HG03521 (cell line): ENCODE measurements at regions not wholly inside any gene's neighbourhood (a gene's known extent, or its start where the extent isn't known, plus 50 kb on each side); places are given as distances from the start of the nearest gene placed in this dataset.

Source experiments
- ATAC-seq: cut with Tn5 transposase; IDR thresholded peaks from one replicate; pipeline ENCODE4 v1.9.1; 2021; ENCODE audit warnings: mild to moderate bottlenecking, moderate library complexity; ENCODE audit not compliant: unreplicated experiment

DNA sequence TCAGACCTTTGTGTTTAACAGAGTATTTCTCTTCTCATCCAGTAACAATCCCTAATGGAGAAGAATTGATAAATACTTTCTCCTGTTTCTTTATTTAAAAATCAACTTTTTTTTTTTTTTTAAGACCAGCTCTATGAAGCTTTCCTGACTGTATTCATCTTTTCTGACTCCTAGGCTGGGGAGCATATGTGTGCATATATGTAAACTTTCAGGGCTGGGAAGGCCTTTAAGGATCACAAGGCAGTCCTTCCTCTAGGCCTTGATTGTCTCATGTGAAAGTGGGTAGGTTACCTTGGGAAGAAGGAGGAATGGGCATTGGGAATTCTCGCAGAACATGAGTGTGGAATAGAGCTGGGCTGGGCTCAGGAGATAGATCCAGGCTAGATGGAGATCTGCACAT is 292.9 kb upstream of the SALL1 start:
- no peak for ATAC-seq

GRCh38 chr16:51442141-51442870 is 291.2 kb upstream of the SALL1 start:
- no peak for ATAC-seq

DNA sequence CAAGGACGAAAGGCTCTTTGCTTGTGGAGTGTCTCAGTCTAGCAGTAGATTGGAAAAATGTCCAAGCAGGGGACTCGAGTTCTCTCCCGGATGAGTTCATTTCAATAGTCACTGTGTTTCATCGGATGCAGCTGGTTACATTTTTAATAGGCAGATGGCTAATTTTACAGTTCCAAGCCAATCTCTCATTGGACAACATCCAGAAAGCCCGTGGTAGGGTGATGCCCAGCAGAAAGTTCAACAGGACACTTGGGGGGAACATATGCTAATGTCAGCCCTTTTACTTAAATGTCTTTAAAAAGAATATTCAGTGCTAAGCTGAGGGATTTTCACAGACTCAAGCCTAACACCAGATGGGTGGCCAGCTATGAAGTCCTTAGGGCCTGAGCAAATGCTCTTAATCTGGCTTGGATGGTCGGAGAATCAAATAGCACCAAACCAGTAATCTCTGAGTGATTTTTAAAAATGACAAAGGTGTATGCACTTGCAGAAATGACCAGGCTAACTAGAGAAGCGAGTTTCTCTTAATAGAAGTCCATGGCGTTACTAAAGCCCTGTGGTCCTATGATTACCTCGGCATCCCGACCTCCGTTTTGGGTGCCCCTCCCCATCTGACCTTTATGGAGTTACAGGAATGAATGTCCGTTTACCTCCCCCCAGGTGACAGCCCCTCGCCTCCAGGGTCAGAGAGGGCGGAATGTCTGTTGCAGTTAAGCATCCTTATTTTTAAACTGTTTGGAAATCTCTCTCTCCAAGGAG is 289.2 kb upstream of the SALL1 start:
- no peak for ATAC-seq

- no peak for ATAC-seq
Observed at GRCh38 chr16:51439271-51439670, 288.2 kb upstream of the SALL1 start.

GRCh38 chr16:51436742-51437141 is 285.7 kb upstream of the SALL1 start:
- no peak for ATAC-seq

- ATAC-seq: no peak
Observed at GRCh38 chr16:51434567-51435198, 283.6 kb upstream of the SALL1 start.

DNA sequence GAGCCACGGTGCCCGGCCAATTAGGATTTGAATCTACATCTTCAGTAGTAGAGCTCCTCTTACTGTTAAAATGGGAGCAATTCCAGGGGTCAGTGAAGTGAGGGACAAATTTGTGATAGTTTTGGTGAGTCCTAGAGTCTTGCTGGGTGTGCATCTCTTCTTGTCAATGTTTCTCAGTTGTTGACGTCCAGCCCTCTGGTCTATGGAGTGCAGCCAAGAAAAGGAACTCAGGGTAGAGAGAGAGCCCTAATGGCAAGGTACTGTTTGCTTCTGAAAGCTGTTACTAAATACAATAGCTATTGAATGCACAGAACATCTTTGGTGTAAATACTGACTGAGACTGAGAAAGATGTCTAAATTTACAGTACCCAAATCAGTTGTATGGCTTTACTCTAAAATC is 282.5 kb upstream of the SALL1 start:
- no peak for ATAC-seq

DNA sequence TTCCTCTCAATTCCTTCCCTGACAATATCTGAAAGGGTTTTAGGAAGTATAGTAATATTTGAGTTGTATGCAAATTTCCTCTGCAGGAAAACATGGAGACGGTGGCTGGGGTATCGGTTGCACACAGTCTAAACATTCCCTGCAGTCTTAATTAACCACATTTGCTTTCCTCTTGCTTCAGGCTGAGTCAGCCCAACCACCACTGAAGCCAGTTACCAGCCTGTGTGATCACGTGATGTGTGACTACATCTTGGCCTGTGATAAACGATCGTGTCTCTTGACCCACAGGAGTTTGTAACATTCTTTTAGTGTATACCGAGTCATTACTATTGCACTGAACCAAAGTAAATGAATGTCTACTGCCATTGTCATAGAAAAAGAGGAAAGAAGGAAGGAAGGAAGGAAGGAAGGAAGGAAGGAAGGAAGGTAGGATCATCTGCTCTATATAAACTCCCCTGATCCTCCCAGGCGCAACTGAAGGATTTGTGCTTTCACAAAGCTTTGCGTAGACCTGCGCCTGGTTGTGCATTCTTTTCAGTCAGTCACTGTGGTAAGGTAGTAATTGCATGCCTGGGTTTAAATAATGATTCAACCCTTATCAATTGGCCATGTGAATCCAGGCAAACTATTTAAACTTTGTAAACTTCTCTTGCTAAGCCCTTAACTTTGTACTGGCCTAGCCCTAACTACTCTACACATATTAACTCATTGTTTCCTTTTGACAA is 280.6 kb upstream of the SALL1 start:
- no peak for ATAC-seq

DNA sequence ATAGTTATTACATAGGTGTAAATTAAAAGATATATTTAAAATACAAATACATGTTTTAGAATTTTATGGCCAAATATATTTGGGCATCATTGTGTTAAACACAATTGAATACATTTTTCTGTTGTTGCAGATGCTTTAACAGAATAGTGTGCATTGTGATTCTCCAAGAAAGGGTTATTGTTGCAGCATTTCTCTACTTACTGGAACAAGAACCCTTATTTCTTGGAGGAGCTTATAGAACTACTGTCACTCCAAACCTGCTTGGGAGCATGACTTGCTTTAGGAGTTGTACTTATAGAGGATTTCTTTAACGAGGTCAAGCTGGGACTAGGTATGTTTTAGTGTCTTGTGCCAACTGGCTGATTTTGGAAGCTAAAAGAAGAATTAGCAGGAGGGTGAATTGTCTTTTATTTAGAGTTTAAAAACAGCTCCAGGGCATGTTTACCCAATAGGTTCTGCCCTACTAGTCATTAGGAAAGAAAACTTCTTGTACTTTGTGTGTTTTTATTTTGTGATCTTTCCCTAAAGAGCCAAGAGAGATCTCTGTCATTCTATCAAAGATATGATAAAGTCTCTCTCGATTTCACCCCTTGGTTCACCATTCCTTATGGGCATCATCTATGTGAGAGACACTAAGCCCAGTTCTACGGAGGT is 279.8 kb upstream of the SALL1 start:
- ATAC-seq: no peak

DNA sequence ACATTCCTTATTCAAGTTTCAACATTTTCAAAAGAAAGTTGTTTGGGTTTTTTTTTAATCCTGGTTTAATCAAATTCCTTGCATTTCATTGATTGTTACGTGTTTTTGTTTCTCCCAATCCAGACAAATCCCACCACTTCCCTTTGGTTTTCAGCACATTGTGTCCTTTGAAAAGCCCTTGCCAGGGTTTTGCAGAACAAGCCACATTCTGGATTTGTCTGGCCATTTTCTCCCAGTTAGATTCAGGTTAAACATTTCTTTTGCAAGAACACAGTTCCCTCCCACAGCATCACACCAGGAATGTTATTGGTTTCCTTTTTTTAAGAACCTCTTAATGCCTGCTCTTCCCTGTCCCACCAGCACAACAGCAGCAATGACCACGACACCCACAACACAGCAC is 278.0 kb upstream of the SALL1 start:
- ATAC-seq: no peak

DNA sequence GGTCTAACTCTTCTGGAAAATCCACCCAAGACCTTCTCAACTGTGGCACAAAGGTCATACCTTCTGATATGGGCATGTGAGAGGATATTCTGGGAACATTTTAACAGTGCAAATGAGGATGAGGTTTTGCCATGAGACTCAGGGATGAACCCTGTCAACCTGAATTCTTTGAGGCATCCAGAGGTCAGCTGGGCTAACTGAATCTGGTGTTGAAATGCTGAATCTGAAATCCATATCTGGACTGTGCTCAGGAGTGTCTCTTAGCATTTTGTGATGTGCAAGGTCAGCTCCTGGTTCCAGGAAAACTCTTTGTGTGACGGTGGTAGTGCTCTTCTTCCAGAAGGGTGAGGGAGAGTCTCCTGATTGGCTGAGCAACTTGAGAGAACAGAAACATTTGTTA is 276.0 kb upstream of the SALL1 start:
- ATAC-seq: no peak

- no peak for ATAC-seq
Observed at GRCh38 chr16:51426276-51426675, 275.2 kb upstream of the SALL1 start.

GRCh38 chr16:51420247-51420646 is 269.2 kb upstream of the SALL1 start:
- no peak for ATAC-seq

GRCh38 chr16:51419768-51420167 is 268.7 kb upstream of the SALL1 start:
- ATAC-seq: no peak

- no peak for ATAC-seq
Observed at GRCh38 chr16:51418258-51418657, 267.2 kb upstream of the SALL1 start.

DNA sequence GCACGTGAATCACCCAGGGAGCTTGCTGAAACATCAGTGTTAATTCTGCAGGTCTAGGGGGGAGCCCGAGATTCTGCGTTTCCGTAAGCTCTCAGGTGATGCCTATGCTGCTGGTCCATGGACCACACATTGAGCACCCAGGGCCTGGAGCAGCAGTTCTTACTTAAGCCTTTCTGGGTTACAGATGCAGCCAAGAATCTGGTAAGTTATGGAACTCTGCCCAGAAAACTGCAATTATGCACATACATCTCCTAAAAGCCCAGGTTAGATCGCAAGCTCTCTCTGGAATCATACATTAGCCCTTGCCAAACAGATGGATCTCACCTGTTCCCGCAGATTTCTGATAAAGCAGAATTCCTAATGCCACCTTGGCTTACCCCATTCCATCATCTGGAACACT is 265.9 kb upstream of the SALL1 start:
- ATAC-seq: no peak

- no peak for ATAC-seq
Observed at GRCh38 chr16:51410125-51410524, 259.1 kb upstream of the SALL1 start.

GRCh38 chr16:51409001-51409675 is 258.1 kb upstream of the SALL1 start:
- ATAC-seq: no peak

- no peak for ATAC-seq
Observed at GRCh38 chr16:51408357-51408756, 257.3 kb upstream of the SALL1 start.

DNA sequence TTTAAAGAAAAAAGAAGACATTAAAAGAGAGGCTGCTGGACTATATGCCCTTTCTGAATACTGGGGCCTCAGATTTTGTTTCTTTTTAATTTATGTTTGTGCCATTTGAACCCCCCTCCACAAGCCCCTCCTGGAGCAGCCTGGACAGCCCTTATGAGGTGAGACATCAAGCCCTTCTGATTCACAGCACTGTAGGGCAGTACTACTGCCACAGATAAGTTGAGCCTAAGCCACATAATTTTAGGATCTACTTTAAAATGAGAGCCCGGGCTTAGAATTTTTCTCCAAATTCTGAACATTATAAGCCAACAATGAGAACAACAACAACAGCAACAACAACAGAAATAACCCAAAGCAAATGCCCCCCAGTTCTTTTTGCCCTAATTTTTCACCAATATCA is 256.9 kb upstream of the SALL1 start:
- no peak for ATAC-seq
